Body of pancreas (tissue), 4 donors: ENCODE measurements at regions not wholly inside any gene's neighbourhood (a gene's known extent, or its start where the extent isn't known, plus 50 kb on each side); places are given as distances from the start of the nearest gene placed in this dataset.
A peak's percentile ranks its signal among the peaks of the same experiment; 100 is the strongest.

Experiments used
- ATAC-seq: fragments of 150-250 bp; one replicate; pipeline ENCODE4 v1.9.1; 2016
- DNase-seq, 4 donors: peaks; one replicate each; pipeline ENCODE4 v3.0.0-alpha.2; 2019
- H3K27ac ChIP-seq, 4 donors: fragments of 200-600 bp; sonication (generic); 1 replicate in 3 of 4; 2 replicates in 1 of 4; pipeline versions ENCODE4 v1.5.1 to v1.6.1; 2016 to 2019; ENCODE audit warnings: mild to moderate bottlenecking in 1 of 4, mixed read lengths in 1 of 4, moderate library complexity in 1 of 4
- H3K27me3 ChIP-seq, 2 donors: fragments of 200-600 bp; sonication (generic); one replicate each; pipeline ENCODE4 v1.6.0; 2016; ENCODE audit warnings: mild to moderate bottlenecking in 1 of 2
- H3K36me3 ChIP-seq, 2 donors: fragments of 200-600 bp; sonication (generic); replicated peaks in 1 of 2; 2 replicates each; pipeline ENCODE4 v1.5.1; 2016; ENCODE audit warnings: low read depth in 2 of 2; ENCODE audit not compliant: insufficient read depth in 1 of 2
- H3K4me1 ChIP-seq: fragments of 200-600 bp; sonication (generic); one replicate; pipeline ENCODE4 v1.6.0; 2016
- H3K4me3 ChIP-seq, 2 donors: fragments of 200-600 bp; sonication (generic); 1 replicate in 1 of 2; 2 replicates in 1 of 2; pipeline ENCODE4 v1.5.1; 2016 to 2019
- H3K9me3 ChIP-seq, 3 donors: fragments of 200-600 bp; sonication (generic); 1 replicate in 2 of 3; 2 replicates in 1 of 3; pipeline ENCODE4 v1.5.1; 2016
- POLR2A ChIP-seq, 3 donors: fragments of 450-650 bp; IDR thresholded peaks; one replicate each; pipeline ENCODE4 v1.6.1; 2016; ENCODE audit warnings: antibody characterized with exemption in 3 of 3, mild to moderate bottlenecking in 2 of 3
- WGBS, 2 donors: methylation state at CpG; one replicate each; pipeline ENCODE4 v1.1.5; 2017; 5-methylcytosine and 5-hydroxymethylcytosine counted together
- intact Hi-C: fragments of 100-400 bp; cut with DNase I; formaldehyde crosslinking; loops from one replicate; pipeline ENCODE4 v1.15.1; 2023
- TF ChIP-seq, protein P1 (sequence below), 7 experiments: fragments of 450-650 bp in 4 of 7; fragments of 200-600 bp in 3 of 7; sonication (generic) in 3 of 7; IDR thresholded peaks; one replicate each; pipeline ENCODE4 v1.5.1; 2016 to 2019; ENCODE audit warnings: antibody characterized with exemption in 7 of 7

DNA sequence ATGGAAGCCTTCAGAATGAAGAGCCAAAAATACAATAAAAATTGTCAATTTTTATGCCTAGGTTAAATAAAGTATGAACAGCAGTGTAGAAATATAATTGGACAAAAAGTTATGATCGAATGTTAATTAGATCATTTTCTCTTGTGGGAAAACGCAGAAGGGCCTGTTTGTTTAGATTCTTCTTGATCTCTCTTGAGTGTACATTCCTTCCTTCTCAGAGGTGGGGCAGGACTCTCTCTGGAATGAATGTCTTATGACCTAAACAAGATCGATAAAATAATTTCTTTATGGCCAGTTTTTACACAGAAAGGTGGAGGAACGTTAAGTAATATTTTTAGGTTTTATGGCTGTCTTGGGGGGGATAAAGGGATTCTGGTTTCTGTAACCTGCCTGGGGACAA is 500.1 kb upstream of the MARCKS start:
- DNase-seq (no peak), ATAC-seq (no peak)
- WGBS, 2 donors, result 83 to 86% methylated on average over 4 of the region's 4 CpGs
- Histone ChIP-seq H3K4me3 (no peak overlapping the region), H3K36me3 (no peaks in the 10 kb centered on the region), H3K4me1 (peaks cover 19% of the 10 kb centered on the region), H3K27ac (no peak overlapping the region), H3K9me3 (no peaks in the 10 kb centered on the region), H3K27me3 (no peaks in the 10 kb centered on the region)
- TF ChIP-seq, protein P1, sequence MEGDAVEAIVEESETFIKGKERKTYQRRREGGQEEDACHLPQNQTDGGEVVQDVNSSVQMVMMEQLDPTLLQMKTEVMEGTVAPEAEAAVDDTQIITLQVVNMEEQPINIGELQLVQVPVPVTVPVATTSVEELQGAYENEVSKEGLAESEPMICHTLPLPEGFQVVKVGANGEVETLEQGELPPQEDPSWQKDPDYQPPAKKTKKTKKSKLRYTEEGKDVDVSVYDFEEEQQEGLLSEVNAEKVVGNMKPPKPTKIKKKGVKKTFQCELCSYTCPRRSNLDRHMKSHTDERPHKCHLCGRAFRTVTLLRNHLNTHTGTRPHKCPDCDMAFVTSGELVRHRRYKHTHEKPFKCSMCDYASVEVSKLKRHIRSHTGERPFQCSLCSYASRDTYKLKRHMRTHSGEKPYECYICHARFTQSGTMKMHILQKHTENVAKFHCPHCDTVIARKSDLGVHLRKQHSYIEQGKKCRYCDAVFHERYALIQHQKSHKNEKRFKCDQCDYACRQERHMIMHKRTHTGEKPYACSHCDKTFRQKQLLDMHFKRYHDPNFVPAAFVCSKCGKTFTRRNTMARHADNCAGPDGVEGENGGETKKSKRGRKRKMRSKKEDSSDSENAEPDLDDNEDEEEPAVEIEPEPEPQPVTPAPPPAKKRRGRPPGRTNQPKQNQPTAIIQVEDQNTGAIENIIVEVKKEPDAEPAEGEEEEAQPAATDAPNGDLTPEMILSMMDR (IDR thresholded peaks at IDR 0.05), result no peak
- no peak for TF ChIP-seq POLR2A (IDR thresholded peaks at IDR 0.05)
- intact Hi-C loops, result no loop called here

DNA sequence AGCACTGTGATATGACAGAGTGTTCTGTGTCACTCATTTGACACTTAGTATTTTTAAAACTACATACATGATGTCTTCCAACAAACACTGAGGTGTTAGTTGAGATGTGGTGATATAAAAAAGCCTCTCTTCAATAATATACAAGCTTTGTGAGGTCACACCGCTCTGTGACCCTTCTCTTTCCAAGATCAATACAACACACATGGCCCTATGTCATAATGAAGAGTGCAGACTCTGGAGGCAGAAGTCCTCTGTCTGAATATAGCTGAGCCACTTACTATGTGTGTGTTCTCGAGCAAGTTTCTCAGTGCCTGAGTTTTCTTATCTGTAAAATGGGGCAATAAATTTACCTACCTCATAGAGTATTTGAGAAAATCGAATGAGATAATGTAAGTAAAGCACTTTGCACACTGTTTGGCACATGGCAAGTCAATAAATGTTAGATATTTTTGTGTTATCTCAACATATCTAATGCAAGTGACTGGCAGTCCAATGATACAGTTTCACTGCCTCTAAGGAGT is 499.0 kb upstream of the MARCKS start:
- TF ChIP-seq, protein P1 (IDR thresholded peaks at IDR 0.05), result no peak
- TF ChIP-seq POLR2A (IDR thresholded peaks at IDR 0.05), result no peak
- Histone ChIP-seq H3K9me3 (no peaks in the 10 kb centered on the region), H3K4me3 (no peak overlapping the region), H3K36me3 (no peaks in the 10 kb centered on the region), H3K27me3 (no peaks in the 10 kb centered on the region), H3K27ac (no peak overlapping the region), H3K4me1 (peaks cover 9% of the 10 kb centered on the region)
- intact Hi-C loops, result no loop called here
- 57 to 59% methylated on average over 3 of the region's 3 CpGs for WGBS, 2 donors
- DNase-seq (no peak), ATAC-seq (no peak)

DNA sequence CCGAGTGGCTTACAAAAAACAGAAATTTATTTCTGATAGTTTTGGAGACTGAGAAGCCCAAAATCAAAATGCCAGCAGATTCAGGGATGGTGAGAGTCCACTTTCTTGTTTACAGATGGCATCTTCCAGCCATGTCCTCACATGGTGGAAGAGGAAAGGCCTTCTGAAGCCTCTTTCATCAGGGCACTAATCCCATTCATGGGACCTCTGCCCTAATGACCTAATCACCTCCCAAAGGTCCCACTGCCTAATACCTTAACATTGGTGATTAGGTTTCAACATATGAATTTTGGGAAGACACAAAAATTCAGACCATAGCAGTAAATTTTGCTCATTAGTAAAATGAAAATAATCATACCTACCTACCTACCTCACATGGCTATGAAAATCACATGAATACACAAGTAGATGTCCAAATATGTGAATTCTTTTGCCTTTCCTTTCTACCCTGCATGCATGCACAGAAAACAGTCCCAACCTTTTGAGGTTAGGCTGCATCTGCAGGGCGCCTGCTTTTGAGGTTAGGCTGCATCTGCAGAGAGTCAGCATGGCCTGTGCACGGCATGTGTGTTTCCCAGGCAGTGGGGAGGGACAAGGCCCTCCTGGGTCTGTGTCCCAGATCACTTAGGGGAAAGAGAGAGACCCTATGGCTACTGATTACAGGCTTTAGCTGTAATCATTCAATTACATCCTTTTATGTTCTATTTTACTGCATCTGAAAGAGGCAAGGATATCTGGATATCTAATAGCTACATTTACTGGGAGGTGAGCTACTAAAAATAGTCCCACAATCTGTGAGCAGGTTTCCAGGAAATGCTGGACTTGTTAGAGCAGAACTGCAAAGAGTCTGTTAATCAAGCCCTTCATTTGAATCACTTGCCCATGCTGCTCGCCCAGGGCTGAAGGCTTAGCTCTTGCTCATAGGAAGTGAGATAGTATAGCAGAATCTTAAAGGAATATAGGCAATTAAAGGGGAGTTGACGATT is 497.7 kb upstream of the MARCKS start:
- Histone ChIP-seq H3K4me1 (peaks cover 9% of the 10 kb centered on the region), H3K27me3 (no peaks in the 10 kb centered on the region), H3K4me3 (no peak overlapping the region), H3K27ac (peak overlapping the region in 1 of 4 donors; percentile 32), H3K9me3 (no peaks in the 10 kb centered on the region), H3K36me3 (no peaks in the 10 kb centered on the region)
- peak in 3 of 4 donors; percentile 17 to 26 (median 22) for DNase-seq
- TF ChIP-seq, protein P1 (IDR thresholded peaks at IDR 0.05), result no peak
- no peak for TF ChIP-seq POLR2A (IDR thresholded peaks at IDR 0.05)
- peak; percentile 59 for ATAC-seq
- WGBS, 2 donors, result 42 to 59% methylated on average over 5 of the region's 5 CpGs
- intact Hi-C loops, result no loop called here

DNA sequence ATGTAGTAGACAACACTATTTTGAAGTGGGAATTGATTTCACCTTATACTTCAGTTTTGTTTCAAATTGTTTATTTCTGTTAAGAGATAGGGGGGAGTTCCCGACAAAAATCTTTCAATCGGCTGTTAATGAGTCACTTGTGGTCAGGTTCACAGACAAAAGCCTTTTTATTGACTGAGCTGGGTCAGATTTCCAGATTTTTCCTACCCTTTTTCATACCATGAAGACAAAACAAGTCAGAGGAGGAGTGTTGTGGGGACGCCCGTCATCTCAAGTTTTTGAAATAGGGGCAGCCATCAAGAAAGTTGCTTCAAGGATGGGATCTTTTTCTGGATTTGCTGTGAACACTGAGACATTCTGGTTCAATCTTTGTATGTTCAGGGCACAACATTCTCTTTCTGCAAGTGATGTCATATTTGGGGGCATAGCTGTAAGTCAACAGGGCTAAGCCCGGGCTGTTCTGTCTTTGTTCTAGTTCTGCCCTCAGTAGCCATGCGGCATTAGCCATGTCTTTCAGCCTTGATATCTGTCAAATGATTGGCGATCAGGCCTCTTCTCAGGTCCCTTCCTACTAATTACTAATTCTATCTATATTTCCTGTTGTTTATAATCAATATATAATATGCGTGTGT is 496.0 kb upstream of the MARCKS start:
- WGBS, 2 donors, result 59 to 60% methylated on average over 8 of the region's 8 CpGs
- Histone ChIP-seq H3K27ac (no peak overlapping the region), H3K9me3 (no peaks in the 10 kb centered on the region), H3K27me3 (no peaks in the 10 kb centered on the region), H3K4me1 (peaks cover 9% of the 10 kb centered on the region), H3K4me3 (no peak overlapping the region), H3K36me3 (no peaks in the 10 kb centered on the region)
- ATAC-seq (no peak), DNase-seq (no peak)
- intact Hi-C loops, result no loop called here
- TF ChIP-seq POLR2A (IDR thresholded peaks at IDR 0.05), result no peak
- TF ChIP-seq, protein P1 (IDR thresholded peaks at IDR 0.05), result no peak
